ENCODE measurements at regions not wholly inside any gene's neighbourhood (a gene's known extent, or its start where the extent isn't known, plus 50 kb on each side); places are given as distances from the start of the nearest gene placed in this dataset.

- no peak for TF ChIP-seq SIN3A (IDR thresholded peaks at IDR 0.05; ENCODE audit: borderline replicate concordance, insufficient read depth, low read length)
- no peak for TF ChIP-seq POLR2AphosphoS5 (IDR thresholded peaks at IDR 0.05; ENCODE audit: low read depth, low read length)
- TF ChIP-seq, protein P1, sequence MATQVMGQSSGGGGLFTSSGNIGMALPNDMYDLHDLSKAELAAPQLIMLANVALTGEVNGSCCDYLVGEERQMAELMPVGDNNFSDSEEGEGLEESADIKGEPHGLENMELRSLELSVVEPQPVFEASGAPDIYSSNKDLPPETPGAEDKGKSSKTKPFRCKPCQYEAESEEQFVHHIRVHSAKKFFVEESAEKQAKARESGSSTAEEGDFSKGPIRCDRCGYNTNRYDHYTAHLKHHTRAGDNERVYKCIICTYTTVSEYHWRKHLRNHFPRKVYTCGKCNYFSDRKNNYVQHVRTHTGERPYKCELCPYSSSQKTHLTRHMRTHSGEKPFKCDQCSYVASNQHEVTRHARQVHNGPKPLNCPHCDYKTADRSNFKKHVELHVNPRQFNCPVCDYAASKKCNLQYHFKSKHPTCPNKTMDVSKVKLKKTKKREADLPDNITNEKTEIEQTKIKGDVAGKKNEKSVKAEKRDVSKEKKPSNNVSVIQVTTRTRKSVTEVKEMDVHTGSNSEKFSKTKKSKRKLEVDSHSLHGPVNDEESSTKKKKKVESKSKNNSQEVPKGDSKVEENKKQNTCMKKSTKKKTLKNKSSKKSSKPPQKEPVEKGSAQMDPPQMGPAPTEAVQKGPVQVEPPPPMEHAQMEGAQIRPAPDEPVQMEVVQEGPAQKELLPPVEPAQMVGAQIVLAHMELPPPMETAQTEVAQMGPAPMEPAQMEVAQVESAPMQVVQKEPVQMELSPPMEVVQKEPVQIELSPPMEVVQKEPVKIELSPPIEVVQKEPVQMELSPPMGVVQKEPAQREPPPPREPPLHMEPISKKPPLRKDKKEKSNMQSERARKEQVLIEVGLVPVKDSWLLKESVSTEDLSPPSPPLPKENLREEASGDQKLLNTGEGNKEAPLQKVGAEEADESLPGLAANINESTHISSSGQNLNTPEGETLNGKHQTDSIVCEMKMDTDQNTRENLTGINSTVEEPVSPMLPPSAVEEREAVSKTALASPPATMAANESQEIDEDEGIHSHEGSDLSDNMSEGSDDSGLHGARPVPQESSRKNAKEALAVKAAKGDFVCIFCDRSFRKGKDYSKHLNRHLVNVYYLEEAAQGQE (IDR thresholded peaks at IDR 0.05; ENCODE audit: insufficient read depth in 1 of 2, low read depth in 2 of 2, low read length in 2 of 2), result no peak
- TF ChIP-seq TAF1 (IDR thresholded peaks at IDR 0.05; ENCODE audit: borderline replicate concordance, insufficient read depth, low read length), result no peak
These were observed 308.4 kb upstream of the SORL1-AS1 start for GRCh38 chr11:121761186-121761585.
